Aorta (tissue), 5 donors: ENCODE measurements at regions not wholly inside any gene's neighbourhood (a gene's known extent, or its start where the extent isn't known, plus 50 kb on each side); places are given as distances from the start of the nearest gene placed in this dataset.

Experiments
- ATAC-seq: fragments of 200-7000 bp; cut with Tn5 transposase; one replicate; pipeline ENCODE4 v1.9.1; 2022; ENCODE audit warnings: moderate library complexity; ENCODE audit not compliant: low FRiP score
- DNase-seq, 2 donors: peaks; one replicate each; pipeline ENCODE4 v3.0.0-alpha.2; 2020
- H3K27ac ChIP-seq, 2 donors: one replicate each; pipeline ENCODE4 v1.5.1; 2013; ENCODE audit warnings: low read length in 2 of 2, mild to moderate bottlenecking in 2 of 2, moderate library complexity in 2 of 2, control low read depth in 1 of 2, inconsistent platforms in 1 of 2, low read depth in 1 of 2
- H3K27me3 ChIP-seq, 2 donors: one replicate each; pipeline ENCODE4 v1.6.1; 2013; ENCODE audit warnings: control low read depth in 1 of 2, low read length in 1 of 2, mild to moderate bottlenecking in 1 of 2, moderate library complexity in 1 of 2; ENCODE audit not compliant: insufficient read depth in 2 of 2, control insufficient read depth in 1 of 2
- H3K36me3 ChIP-seq, 2 donors: one replicate each; pipeline ENCODE4 v1.6.1; 2013; ENCODE audit warnings: control low read depth in 1 of 2, low read length in 1 of 2, mild to moderate bottlenecking in 1 of 2; ENCODE audit not compliant: insufficient read depth in 2 of 2, control insufficient read depth in 1 of 2
- H3K4me1 ChIP-seq, 2 donors: one replicate each; pipeline ENCODE4 v1.6.1; 2013; ENCODE audit warnings: low read length in 2 of 2, control low read depth in 1 of 2, mild to moderate bottlenecking in 1 of 2, moderate library complexity in 1 of 2; ENCODE audit not compliant: insufficient read depth in 2 of 2, control insufficient read depth in 1 of 2
- H3K4me3 ChIP-seq, 2 donors: one replicate each; pipeline ENCODE4 v1.5.1; 2013; ENCODE audit warnings: low read length in 2 of 2, control low read depth in 1 of 2, mild to moderate bottlenecking in 1 of 2
- H3K9me3 ChIP-seq: one replicate; pipeline ENCODE4 v1.6.1; 2013; ENCODE audit warnings: mild to moderate bottlenecking, low read length; ENCODE audit not compliant: control insufficient read depth
- WGBS, 2 donors: extraction: QIAGEN DNeasy Blood & Tissue Kit; methylation state at CpG; one replicate each; pipeline ENCODE4 v1.1.7; 2013; 5-methylcytosine and 5-hydroxymethylcytosine counted together
- intact Hi-C, 2 donors: fragments of 100-400 bp; cut with DNase I; formaldehyde crosslinking; loops; one replicate each; pipeline versions ENCODE4 v1.14.2 to v1.15.0; 2022
- donor health status: healthy with polysubstance abuse.
- donor health status: Bipolar disorder and iron deficiency.
- donor health status: DM: no; HTN: no; CAD: no.
- donor health status: DM: no; HTN: no; CAD: no.
- donor health status: DM: yes; HTN: yes; CAD: no.

DNA sequence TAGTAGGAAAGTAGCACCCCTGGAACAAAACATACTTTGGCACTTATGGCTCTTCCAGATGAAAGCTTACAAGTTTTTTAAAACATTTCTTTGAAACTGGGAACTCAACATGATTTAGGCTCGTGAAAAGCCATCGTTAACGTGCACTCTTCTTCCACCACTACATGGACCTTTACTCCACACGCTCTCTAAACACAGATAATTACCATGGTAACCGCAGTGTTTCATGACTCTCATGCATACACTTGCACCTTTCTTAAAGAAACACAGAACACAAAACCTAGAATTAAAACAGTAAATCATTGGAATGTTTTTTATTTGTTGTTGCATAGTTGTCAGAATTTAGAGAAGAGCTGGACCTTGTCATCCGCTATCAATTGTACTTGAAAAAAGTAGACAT lies 154.3 kb downstream of the FGF9 start:
- Histone ChIP-seq H3K36me3 (no peaks in the 10 kb centered on the region), H3K27me3 (no peaks in the 10 kb centered on the region), H3K9me3 (no peaks in the 10 kb centered on the region), H3K4me1 (no peaks in the 10 kb centered on the region), H3K4me3 (no peak overlapping the region), H3K27ac (no peak overlapping the region)
- 50 to 57% methylated on average over 6 of the region's 6 CpGs for WGBS, 2 donors
- intact Hi-C loops: no loop called here
- no peak for ATAC-seq
- no peak for DNase-seq

DNA sequence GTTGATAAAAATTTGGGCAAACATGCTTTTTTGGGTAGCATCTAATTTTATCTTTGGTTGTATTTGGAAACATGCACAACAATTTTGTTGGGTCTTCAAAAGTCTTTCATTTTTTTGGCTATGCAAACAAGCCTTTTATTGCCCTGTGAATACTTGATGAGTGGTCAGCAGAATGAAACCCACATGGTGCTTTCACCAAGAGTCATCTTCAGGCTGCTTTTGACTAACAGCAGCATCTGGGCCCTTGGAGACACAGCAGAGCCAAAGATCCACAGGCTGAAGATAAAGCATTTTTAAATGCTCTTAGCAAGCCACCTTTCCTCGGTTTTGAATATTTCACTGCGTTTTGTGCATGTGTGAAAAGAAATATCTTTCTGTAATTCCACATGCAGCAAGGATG lies 154.9 kb downstream of the FGF9 start:
- WGBS, 2 donors: 71 to 82% methylated on average over 2 of the region's 2 CpGs
- H3K27me3 ChIP-seq: no peaks in the 10 kb centered on the region
- H3K27ac ChIP-seq: no peak overlapping the region
- intact Hi-C loops: no loop called here
- H3K9me3 ChIP-seq: no peaks in the 10 kb centered on the region
- ATAC-seq: no peak
- DNase-seq: no peak
- no peaks in the 10 kb centered on the region for H3K4me1 ChIP-seq
- H3K36me3 ChIP-seq: no peaks in the 10 kb centered on the region
- H3K4me3 ChIP-seq: no peak overlapping the region

DNA sequence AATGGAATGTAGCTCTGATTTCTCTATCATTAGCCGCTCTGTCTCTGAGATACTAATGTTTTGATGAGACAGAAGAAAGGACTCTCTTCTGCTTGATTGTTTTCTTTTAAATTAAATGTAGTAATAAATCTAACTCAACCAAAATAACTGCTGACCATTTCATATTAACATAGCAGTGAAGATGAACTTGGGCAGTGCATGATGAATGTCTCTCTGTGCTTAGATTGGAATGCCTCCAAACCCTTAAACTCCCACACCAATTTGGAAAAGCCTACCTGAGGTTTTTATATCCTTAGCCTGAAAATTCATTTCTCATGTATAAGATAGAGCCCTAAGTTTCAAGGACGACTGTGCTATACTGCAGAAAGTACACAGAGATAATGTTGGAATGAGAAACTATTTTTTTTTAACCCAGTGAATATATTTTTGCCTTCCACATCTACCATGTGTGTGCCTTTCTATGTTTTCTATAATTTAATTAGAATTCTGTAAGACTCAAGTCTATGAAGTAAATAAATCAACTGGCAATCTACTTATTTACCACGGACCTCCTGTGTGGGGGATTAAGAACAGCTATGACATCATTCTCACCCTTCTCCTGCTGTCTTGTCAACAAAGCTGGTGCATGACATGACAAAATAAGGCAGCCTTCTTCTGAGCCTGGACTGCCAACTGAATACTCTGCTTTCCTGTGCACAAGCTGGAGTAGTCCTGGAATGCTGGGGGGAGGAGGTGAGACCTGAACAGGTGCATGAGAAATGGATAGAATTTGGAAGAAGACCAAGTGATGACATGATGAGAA lies 155.5 kb downstream of the FGF9 start:
- intact Hi-C loops: no loop called here
- WGBS, 2 donors: 67 to 70% methylated on average over 3 of the region's 3 CpGs
- ATAC-seq: no peak
- no peaks in the 10 kb centered on the region for H3K4me1 ChIP-seq
- no peak overlapping the region for H3K4me3 ChIP-seq
- no peaks in the 10 kb centered on the region for H3K36me3 ChIP-seq
- DNase-seq: no peak
- H3K9me3 ChIP-seq: no peaks in the 10 kb centered on the region
- H3K27ac ChIP-seq: no peak overlapping the region
- H3K27me3 ChIP-seq: no peaks in the 10 kb centered on the region

DNA sequence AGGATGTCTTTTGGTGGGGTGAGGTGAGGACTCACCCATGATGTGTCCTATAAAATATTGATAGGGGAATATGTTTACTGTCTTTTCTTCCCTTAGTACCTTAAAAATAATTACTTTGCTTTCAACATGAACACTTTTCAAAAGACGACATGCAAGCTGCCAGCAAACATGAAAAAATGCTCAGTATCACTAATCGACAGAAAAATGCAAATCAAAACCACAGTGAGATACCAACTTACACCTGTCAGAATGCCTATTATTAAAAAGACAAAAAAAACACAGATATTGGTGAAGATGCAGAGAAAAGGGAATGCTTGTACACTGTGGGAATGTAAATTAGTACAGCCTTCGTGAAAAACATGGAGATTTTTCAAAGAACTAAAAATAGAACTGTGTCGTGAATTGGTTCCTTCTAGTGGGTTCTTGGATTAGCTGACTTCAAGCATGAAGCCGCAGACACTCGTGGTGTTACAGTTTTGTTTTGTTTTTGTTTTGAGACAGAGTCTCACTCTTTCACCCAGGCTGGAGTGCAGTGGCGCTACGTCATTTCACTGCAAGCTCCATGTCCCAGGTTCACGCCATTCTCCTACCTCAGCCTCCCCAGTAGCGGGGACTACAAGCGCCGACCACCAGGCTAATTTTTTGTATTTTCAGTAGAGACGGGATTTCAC lies 160.9 kb downstream of the FGF9 start:
- no peaks in the 10 kb centered on the region for H3K4me1 ChIP-seq
- no peaks in the 10 kb centered on the region for H3K27me3 ChIP-seq
- intact Hi-C loops: no loop called here
- H3K4me3 ChIP-seq: no peak overlapping the region
- WGBS, 2 donors: 83 to 85% methylated on average over 13 of the region's 13 CpGs
- no peak for DNase-seq
- no peak overlapping the region for H3K27ac ChIP-seq
- no peaks in the 10 kb centered on the region for H3K36me3 ChIP-seq
- ATAC-seq: no peak
- H3K9me3 ChIP-seq: no peaks in the 10 kb centered on the region

DNA sequence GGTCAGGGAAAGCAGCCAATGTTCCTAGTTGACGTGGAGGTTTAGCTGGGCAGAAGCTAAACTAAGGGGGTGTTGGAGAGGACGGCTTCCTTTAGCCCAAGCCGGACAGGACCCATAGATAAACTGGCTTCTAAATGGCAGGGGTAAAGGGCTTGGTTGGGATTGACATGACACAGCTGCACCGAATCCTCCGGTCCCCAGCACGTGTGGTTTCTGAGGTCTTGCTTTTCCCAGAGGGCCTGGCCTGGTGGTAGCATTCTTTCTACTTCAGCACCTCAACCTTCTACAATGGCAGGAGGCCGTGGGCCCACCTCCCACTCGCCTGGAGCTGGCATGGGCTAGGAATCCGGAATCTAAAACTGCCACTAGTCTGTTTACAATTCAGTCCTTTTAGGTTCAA lies 163.0 kb downstream of the FGF9 start:
- no peak for ATAC-seq
- WGBS, 2 donors: 81 to 85% methylated on average over 9 of the region's 9 CpGs
- H3K36me3 ChIP-seq: no peaks in the 10 kb centered on the region
- H3K27ac ChIP-seq: no peak overlapping the region
- intact Hi-C loops: no loop called here
- H3K4me3 ChIP-seq: no peak overlapping the region
- no peaks in the 10 kb centered on the region for H3K27me3 ChIP-seq
- H3K4me1 ChIP-seq: no peaks in the 10 kb centered on the region
- DNase-seq: no peak
- no peaks in the 10 kb centered on the region for H3K9me3 ChIP-seq

DNA sequence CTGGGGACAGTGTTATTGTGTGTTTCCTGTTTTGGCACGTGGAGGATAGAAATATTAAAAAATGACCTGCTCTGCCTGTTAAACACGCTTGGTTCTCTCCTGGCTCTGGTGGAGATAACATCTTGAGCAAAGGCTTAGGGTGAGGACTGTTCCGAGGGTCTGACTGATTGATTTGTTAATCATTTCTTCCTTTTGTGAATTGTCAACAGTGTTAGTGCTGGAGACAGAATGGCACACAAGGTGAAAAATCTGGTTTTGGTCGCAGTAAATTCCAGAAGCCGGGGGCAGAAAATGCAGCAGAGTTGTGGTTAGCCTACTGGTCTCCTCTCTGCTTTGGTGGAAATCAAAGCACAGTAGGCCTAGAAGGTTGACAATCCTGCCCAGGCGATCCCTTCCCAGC lies 163.6 kb downstream of the FGF9 start:
- ATAC-seq (no peak), DNase-seq (no peak)
- intact Hi-C loops: no loop called here
- H3K4me3 ChIP-seq: no peak overlapping the region
- H3K4me1 ChIP-seq: no peaks in the 10 kb centered on the region
- H3K9me3 ChIP-seq: no peaks in the 10 kb centered on the region
- H3K36me3 ChIP-seq: no peaks in the 10 kb centered on the region
- WGBS, 2 donors: 86 to 91% methylated on average over 6 of the region's 6 CpGs
- H3K27ac ChIP-seq: no peak overlapping the region
- no peaks in the 10 kb centered on the region for H3K27me3 ChIP-seq

DNA sequence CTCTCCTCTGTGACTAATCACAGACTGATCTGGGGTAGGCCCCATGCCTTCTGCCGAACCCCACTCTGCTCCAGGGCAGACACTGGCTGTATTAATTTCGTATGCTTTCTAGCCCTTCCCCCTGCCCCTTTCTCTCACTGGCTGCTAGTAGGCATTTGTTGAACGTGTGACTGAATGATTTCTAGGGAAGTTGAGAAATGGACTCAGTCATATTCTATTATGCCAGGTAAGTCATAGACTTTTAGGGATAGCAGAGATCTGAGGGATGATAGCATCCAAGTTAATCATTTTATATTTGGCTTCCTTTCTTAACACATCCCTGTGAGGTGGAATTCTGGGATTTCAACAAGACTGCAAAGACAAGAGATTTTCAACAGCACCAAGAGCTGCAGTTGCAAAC lies 166.4 kb downstream of the FGF9 start:
- no peaks in the 10 kb centered on the region for H3K27me3 ChIP-seq
- DNase-seq (no peak), ATAC-seq (no peak)
- 91 to 93% methylated on average over 3 of the region's 3 CpGs for WGBS, 2 donors
- no peaks in the 10 kb centered on the region for H3K9me3 ChIP-seq
- no peaks in the 10 kb centered on the region for H3K36me3 ChIP-seq
- no peak overlapping the region for H3K4me3 ChIP-seq
- intact Hi-C loops: no loop called here
- no peaks in the 10 kb centered on the region for H3K4me1 ChIP-seq
- H3K27ac ChIP-seq: no peak overlapping the region

DNA sequence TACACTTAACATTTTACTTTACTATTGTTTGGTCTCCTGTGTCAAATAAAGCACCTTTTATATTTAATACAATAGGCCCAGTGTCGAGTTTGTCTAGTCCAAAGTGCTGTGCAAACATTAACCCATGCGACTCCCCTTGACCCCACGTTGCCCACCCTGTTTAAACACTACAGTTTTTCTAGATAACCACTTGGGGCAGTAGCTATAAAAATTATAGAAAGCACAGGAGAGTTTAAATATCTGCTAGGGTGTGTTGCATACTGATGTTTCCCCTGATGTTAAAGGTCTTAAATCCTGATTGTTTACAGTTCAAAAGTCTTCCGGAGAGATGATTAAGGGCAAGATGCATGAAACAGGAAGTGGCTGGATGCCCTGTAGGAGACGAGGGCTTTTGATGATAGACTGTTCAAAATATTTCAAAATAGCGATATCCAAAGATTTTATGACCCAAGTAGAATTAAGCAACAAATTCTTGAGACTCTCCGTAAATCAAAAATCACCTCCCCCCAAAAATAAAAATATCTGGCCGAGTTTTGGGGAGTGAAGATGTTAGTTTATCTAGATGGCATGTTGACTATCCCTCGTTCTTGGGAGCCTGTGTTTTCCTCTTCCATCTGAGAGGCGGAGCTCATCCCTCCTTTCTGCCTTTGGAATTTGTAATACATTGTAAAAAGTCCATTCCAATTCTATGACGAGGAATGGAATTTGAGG lies 167.1 kb downstream of the FGF9 start:
- H3K4me3 ChIP-seq: no peak overlapping the region
- DNase-seq (no peak), ATAC-seq (no peak)
- H3K4me1 ChIP-seq: no peaks in the 10 kb centered on the region
- H3K36me3 ChIP-seq: no peaks in the 10 kb centered on the region
- no peaks in the 10 kb centered on the region for H3K9me3 ChIP-seq
- H3K27ac ChIP-seq: no peak overlapping the region
- intact Hi-C loops: no loop called here
- WGBS, 2 donors: 79 to 83% methylated on average over 11 of the region's 11 CpGs
- H3K27me3 ChIP-seq: no peaks in the 10 kb centered on the region
